DND-41 (cell line): ENCODE measurements at regions not wholly inside any gene's neighbourhood (a gene's known extent, or its start where the extent isn't known, plus 50 kb on each side); places are given as distances from the start of the nearest gene placed in this dataset.
"Not testable (repeated sequence)": the region's sequence is repeated elsewhere in the genome, so short reads cannot be mapped to it uniquely, and the experiment has no call there.

ENCODE experiments used
- ATAC-seq: fragments of 200-7000 bp; cut with Tn5 transposase; 3 replicates; pipeline ENCODE4 v1.9.1; 2021; ENCODE audit warnings: low read depth; ENCODE audit not compliant: insufficient read depth
- DNase-seq: peaks from one replicate; pipeline ENCODE4 v3.0.0-alpha.2; 2020
- H2AFZ ChIP-seq: 2 replicates; pipeline ENCODE4 v1.6.0; 2012; ENCODE audit warnings: low read depth, low read length
- H3K27ac ChIP-seq: 2 replicates; pipeline ENCODE4 v1.5.1; 2012; ENCODE audit warnings: low read length, inconsistent platforms
- H3K27me3 ChIP-seq: fragments of 200-600 bp; sonication (generic); 2 replicates; pipeline ENCODE4 v1.6.0; 2012; ENCODE audit warnings: low read length, mild to moderate bottlenecking, inconsistent platforms; ENCODE audit not compliant: insufficient read depth, poor library complexity
- H3K36me3 ChIP-seq: 2 replicates; pipeline ENCODE4 v1.5.1; 2012; ENCODE audit warnings: low read length, inconsistent platforms; ENCODE audit not compliant: insufficient read depth
- H3K4me1 ChIP-seq: 2 replicates; pipeline ENCODE4 v1.5.1; 2012; ENCODE audit warnings: mild to moderate bottlenecking, low read length; ENCODE audit not compliant: insufficient read depth
- H3K4me2 ChIP-seq: 2 replicates; pipeline ENCODE4 v1.6.0; 2012; ENCODE audit warnings: mild to moderate bottlenecking, moderate library complexity, low read length, inconsistent platforms; ENCODE audit not compliant: insufficient read depth
- H3K4me3 ChIP-seq, 2 experiments: fragments of 200-600 bp in 1 of 2; shearing (Covaris generic) in 1 of 2; 2 replicates each; pipeline ENCODE4 v1.5.1; 2012 to 2016; ENCODE audit warnings: inconsistent platforms in 2 of 2, low read length in 2 of 2, mild to moderate bottlenecking in 2 of 2, low read depth in 1 of 2, moderate library complexity in 1 of 2
- H3K79me2 ChIP-seq: 2 replicates; pipeline ENCODE4 v1.6.0; 2012; ENCODE audit warnings: low read length, inconsistent platforms; ENCODE audit not compliant: insufficient read depth
- H3K9ac ChIP-seq: 2 replicates; pipeline ENCODE4 v1.6.0; 2012; ENCODE audit warnings: low read depth, mild to moderate bottlenecking, inconsistent platforms, low read length, moderate library complexity
- H3K9me3 ChIP-seq: 2 replicates; pipeline ENCODE4 v1.5.1; 2012; ENCODE audit warnings: low read length, moderate library complexity, mild to moderate bottlenecking, inconsistent platforms; ENCODE audit not compliant: insufficient read depth, severe bottlenecking
- H4K20me1 ChIP-seq: 2 replicates; pipeline ENCODE4 v1.6.0; 2012; ENCODE audit warnings: low read length; ENCODE audit not compliant: insufficient read depth
- CTCF ChIP-seq: IDR thresholded peaks from 2 replicates; pipeline ENCODE4 v1.5.1; 2012; ENCODE audit warnings: borderline replicate concordance, low read length, moderate library complexity, mild to moderate bottlenecking; ENCODE audit not compliant: poor library complexity, severe bottlenecking; ENCODE audit errors: extremely low read depth
- EZH2 ChIP-seq: IDR thresholded peaks from 3 replicates; pipeline ENCODE4 v1.6.1; 2012; ENCODE audit warnings: borderline replicate concordance, low read depth, mild to moderate bottlenecking, moderate library complexity, low read length, inconsistent platforms; ENCODE audit not compliant: severe bottlenecking

GRCh38 chr9:2545881-2546490 is 75.6 kb upstream of the VLDLR start:
- H3K27me3 ChIP-seq = no peaks in the 10 kb centered on the region
- no peak overlapping the region for H3K27ac ChIP-seq
- H3K4me1 ChIP-seq = no peaks in the 10 kb centered on the region
- no peaks in the 10 kb centered on the region for H3K9me3 ChIP-seq
- H3K4me2 ChIP-seq = no peak overlapping the region
- H3K4me3 ChIP-seq = no peak overlapping the region
- TF ChIP-seq CTCF = no peak
- no peak for TF ChIP-seq EZH2
- no peaks in the 10 kb centered on the region for H3K79me2 ChIP-seq
- no peak for DNase-seq
- no peak overlapping the region for H3K9ac ChIP-seq
- H4K20me1 ChIP-seq = no peaks in the 10 kb centered on the region
- no peaks in the 10 kb centered on the region for H3K36me3 ChIP-seq
- no peak overlapping the region for H2AFZ ChIP-seq
- no peak for ATAC-seq

- H3K9me3 ChIP-seq, H3K4me2 ChIP-seq, H3K27me3 ChIP-seq, H3K79me2 ChIP-seq, ATAC-seq, H3K9ac ChIP-seq, H3K4me1 ChIP-seq, H4K20me1 ChIP-seq, H3K27ac ChIP-seq, H3K4me3 ChIP-seq, DNase-seq, H3K36me3 ChIP-seq, H2AFZ ChIP-seq: not testable (repeated sequence)
These were observed 65.5 kb upstream of the VLDLR start for GRCh38 chr9:2555899-2556600.

DNA sequence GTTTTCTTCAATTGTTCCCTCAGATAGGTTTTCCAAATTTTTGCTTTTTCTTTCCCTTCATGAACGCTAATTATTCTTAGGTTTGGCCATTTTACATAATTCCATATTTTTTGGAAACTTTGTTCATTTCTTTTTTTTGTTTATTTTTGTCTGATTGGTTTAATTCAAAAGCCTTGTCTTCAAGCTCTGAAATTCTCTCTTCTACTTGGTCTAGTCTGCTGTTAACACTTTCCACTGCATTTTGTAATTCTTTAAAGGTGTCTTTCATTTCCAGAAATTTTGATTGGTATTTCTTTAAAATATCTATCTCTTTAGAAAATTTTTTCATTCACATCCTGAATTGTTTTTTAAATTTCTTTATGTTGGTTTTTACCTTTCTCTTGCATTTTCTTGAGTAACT is 63.9 kb upstream of the VLDLR start:
- no peaks in the 10 kb centered on the region for H3K36me3 ChIP-seq
- H3K27me3 ChIP-seq = no peaks in the 10 kb centered on the region
- H3K9ac ChIP-seq = no peak overlapping the region
- no peaks in the 10 kb centered on the region for H3K79me2 ChIP-seq
- H4K20me1 ChIP-seq = no peaks in the 10 kb centered on the region
- H3K4me1 ChIP-seq = no peaks in the 10 kb centered on the region
- H3K4me2 ChIP-seq = no peak overlapping the region
- no peak overlapping the region for H2AFZ ChIP-seq
- H3K27ac ChIP-seq = no peak overlapping the region
- ATAC-seq (no peak), DNase-seq (no peak)
- TF ChIP-seq EZH2 (no peak), CTCF (no peak)
- no peaks in the 10 kb centered on the region for H3K9me3 ChIP-seq
- H3K4me3 ChIP-seq = no peak overlapping the region

GRCh38 chr9:2559192-2560152 is 62.1 kb upstream of the VLDLR start:
- no peaks in the 10 kb centered on the region for H3K4me1 ChIP-seq
- no peak overlapping the region for H3K4me3 ChIP-seq
- H3K27me3 ChIP-seq = no peaks in the 10 kb centered on the region
- H3K9ac ChIP-seq = no peak overlapping the region
- ATAC-seq (no peak), DNase-seq (no peak)
- TF ChIP-seq EZH2 (no peak), CTCF (no peak)
- H3K36me3 ChIP-seq = no peaks in the 10 kb centered on the region
- no peak overlapping the region for H2AFZ ChIP-seq
- no peaks in the 10 kb centered on the region for H4K20me1 ChIP-seq
- H3K9me3 ChIP-seq = no peaks in the 10 kb centered on the region
- no peaks in the 10 kb centered on the region for H3K79me2 ChIP-seq
- no peak overlapping the region for H3K27ac ChIP-seq
- H3K4me2 ChIP-seq = no peak overlapping the region
